GM13977 (cell line): ENCODE measurements at regions not wholly inside any gene's neighbourhood (a gene's known extent, or its start where the extent isn't known, plus 50 kb on each side); places are given as distances from the start of the nearest gene placed in this dataset.

Experiments
- DNase-seq: peaks from one replicate; pipeline ENCODE4 v3.0.0; 2012; ENCODE audit warnings: low spot score
- CTCF ChIP-seq: IDR thresholded peaks from 2 replicates; pipeline ENCODE4 v1.5.1; 2012; ENCODE audit warnings: mild to moderate bottlenecking, control low read depth; ENCODE audit not compliant: insufficient read depth; ENCODE audit errors: extremely low read depth, missing control alignments
- in situ Hi-C: fragments of 300-500 bp; cut with MboI; formaldehyde crosslinking; loops from one replicate; pipeline ENCODE4 v1.12.0; 2022; ENCODE audit warnings: low sequenced_read_pairs, low pct_unique_long_range_greater_than_20kb, mixed read lengths, inconsistent platforms; ENCODE audit not compliant: unreplicated experiment

- in situ Hi-C loops: no loop called here
- no peak for TF ChIP-seq CTCF
- no peak for DNase-seq
These were observed 64.2 kb upstream of the IRX1 start for GRCh38 chr5:3531320-3531986.

DNA sequence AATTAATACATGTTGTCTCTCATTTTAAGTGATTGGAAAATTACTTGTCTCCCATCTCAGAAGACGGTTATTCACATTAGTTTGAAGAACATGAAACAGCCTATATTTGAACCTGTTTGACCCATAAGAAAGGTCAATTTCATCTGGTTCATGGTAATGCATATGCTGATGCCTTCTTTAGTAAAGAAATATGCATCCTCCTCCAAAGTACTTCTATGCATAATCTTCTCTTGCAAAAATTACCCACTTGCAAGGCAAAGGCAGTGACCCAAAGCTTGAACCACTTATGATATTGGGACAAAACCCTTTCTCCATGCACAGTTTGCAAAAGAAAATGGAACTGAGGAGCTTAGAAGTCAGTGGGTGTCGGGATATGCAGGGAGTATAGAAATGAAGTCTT lies 65.4 kb upstream of the IRX1 start:
- in situ Hi-C loops: no loop called here
- no peak for DNase-seq

DNA sequence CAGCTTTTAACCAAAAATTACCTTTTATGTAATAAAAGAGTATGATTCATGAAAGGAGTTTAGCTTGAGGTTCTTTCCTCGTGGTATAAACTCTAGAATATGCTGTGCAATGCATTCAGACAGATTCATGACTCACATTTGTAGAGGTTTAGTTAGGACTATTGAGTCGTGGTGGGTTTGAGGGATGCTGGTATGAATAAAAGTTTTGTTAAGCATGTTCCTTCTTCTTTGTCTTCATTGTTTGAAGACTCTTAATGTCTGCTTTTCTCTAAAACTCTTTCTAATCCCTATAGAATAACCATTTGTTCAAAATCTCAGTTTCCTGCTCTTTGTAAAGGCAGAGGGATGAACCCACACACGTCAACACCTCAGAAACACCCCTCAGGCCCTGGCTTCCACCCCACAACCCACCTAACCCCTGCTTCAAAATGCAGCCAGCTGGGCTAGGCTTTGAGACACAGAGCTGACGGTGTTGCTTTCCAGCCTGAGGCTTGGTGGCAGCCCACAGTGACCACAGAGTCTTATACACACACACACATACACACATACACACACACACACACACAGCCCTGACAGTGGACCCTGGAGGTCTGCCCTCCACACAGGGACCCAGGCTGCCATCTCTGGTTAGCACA lies 69.0 kb upstream of the IRX1 start:
- DNase-seq: no peak
- in situ Hi-C loops: no loop called here
- TF ChIP-seq CTCF: no peak

More for the DNA sequence above, 65.4 kb upstream of the IRX1 start:
- TF ChIP-seq CTCF: no peak

DNA sequence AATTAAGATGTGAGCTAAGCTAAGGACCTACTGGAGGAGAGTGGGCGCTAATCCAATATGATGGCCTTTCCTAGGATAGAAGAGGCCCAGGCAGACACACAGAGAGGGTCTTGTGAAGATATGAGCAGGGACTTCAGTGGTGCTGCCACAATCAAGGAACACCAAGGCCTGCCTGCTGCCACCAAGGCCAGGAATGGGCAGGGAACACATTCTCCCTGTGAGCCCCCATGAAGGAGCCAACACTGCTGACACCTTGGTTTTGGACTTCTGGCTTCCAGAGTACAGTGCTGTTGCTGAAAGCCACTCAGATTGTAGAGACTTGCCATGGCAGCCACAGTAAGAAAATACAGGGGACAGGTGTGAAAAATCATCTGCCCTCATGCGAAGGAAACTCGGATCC lies 73.1 kb upstream of the IRX1 start:
- DNase-seq: no peak
- TF ChIP-seq CTCF: no peak
- in situ Hi-C loops: no loop called here

GRCh38 chr5:3518576-3518975 lies 77.1 kb upstream of the IRX1 start:
- DNase-seq: no peak
- no peak for TF ChIP-seq CTCF
- in situ Hi-C loops: no loop called here

DNA sequence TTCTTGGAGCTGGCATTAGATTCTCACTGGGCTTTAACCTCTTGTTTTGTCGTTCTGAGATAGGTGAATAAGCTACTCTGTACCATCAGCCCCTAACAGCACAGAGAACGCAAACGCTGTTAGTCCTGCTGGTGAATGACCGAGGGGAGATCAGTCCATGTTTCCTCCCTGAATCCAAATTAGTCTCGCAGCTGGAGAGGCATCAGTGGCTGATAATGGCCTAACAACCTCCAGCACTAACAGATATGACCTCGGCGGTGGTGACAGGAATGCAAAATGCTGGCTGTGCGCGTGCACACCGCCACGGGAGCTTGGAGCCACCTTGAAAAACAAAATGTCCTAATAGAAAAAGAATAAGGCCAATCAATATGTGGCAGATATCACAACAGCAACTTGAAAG lies 77.6 kb upstream of the IRX1 start:
- DNase-seq: no peak
- in situ Hi-C loops: no loop called here
- TF ChIP-seq CTCF: no peak
